Neural progenitor cell (in vitro differentiated cells): ENCODE measurements at regions not wholly inside any gene's neighbourhood (a gene's known extent, or its start where the extent isn't known, plus 50 kb on each side); places are given as distances from the start of the nearest gene placed in this dataset.

Source experiments
- EZH2 ChIP-seq: fragments of 200-600 bp; sonication (generic); IDR thresholded peaks from 2 replicates; pipeline ENCODE4 v1.6.1; 2017; ENCODE audit warnings: antibody characterized with exemption, mild to moderate bottlenecking, moderate library complexity
- TF ChIP-seq, protein P1 (sequence below): fragments of 200-600 bp; sonication (generic); IDR thresholded peaks from 2 replicates; pipeline ENCODE4 v1.5.1; 2017; ENCODE audit warnings: antibody characterized with exemption, mild to moderate bottlenecking

DNA sequence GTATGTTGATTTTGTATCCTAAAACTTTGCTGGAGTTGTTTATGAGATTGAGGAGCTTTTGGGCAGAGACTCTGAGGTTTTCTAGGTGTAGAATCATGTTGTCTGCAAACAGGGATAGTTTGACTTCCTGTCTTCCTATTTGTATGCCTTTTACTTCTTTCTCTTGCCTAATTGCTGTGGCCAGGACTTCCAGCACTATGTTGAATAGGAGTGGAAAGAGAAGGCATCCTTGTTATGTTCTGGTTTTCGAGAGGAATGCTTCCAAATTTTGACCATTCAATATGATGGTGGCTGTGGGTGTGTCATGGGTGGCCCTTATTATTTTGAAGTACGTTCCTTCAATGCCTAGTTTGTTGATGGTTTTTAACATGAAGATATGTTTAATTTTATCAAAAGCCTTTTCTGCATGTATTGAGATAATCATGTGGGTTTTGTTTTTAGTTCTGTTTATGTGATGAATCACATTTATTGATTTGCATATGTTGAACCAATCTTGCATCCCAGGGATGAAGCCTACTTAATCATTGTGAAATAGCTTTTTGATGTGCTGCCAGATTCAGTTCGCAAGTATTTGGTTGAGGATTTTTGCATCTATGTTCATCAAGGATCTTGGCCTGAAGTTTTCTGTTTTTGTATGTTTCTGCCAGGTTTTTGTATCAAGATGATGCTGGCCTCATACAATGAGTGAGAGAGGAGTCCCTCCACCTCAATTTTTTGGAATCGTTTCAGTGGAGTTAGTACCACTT is 188.1 kb downstream of the MINAR1 start:
- TF ChIP-seq, protein P1, sequence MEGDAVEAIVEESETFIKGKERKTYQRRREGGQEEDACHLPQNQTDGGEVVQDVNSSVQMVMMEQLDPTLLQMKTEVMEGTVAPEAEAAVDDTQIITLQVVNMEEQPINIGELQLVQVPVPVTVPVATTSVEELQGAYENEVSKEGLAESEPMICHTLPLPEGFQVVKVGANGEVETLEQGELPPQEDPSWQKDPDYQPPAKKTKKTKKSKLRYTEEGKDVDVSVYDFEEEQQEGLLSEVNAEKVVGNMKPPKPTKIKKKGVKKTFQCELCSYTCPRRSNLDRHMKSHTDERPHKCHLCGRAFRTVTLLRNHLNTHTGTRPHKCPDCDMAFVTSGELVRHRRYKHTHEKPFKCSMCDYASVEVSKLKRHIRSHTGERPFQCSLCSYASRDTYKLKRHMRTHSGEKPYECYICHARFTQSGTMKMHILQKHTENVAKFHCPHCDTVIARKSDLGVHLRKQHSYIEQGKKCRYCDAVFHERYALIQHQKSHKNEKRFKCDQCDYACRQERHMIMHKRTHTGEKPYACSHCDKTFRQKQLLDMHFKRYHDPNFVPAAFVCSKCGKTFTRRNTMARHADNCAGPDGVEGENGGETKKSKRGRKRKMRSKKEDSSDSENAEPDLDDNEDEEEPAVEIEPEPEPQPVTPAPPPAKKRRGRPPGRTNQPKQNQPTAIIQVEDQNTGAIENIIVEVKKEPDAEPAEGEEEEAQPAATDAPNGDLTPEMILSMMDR: no peak
- no peak for TF ChIP-seq EZH2
